NCI-H510A treated with DMSO at 0.1 percent for 48 hours (cell line): ENCODE measurements at regions not wholly inside any gene's neighbourhood (a gene's known extent, or its start where the extent isn't known, plus 50 kb on each side); places are given as distances from the start of the nearest gene placed in this dataset.

Experiments
- DNase-seq: peaks from one replicate; lab custom pipeline; 2025; lab: John Stamatoyannopoulos, UW

- DNase-seq, result no peak
Measured at GRCh38 chr3:194805546-194805945, 119.9 kb downstream of the FAM43A start.

- DNase-seq, result no peak
Measured at GRCh38 chr3:194806991-194807630, 121.4 kb downstream of the FAM43A start.

GRCh38 chr3:194808640-194809097 lies 123.0 kb downstream of the FAM43A start:
- no peak for DNase-seq

GRCh38 chr3:194809382-194809781 lies 123.7 kb downstream of the FAM43A start:
- DNase-seq, result no peak

- DNase-seq, result no peak
Measured at GRCh38 chr3:194810076-194810475, 124.4 kb downstream of the FAM43A start.

- DNase-seq, result no peak
Measured at GRCh38 chr3:194811118-194811517, 125.4 kb downstream of the FAM43A start.

- DNase-seq, result no peak
Measured at GRCh38 chr3:194812176-194812575, 126.5 kb downstream of the FAM43A start.

GRCh38 chr3:194814878-194815357 lies 129.2 kb downstream of the FAM43A start:
- DNase-seq, result no peak

GRCh38 chr3:194816748-194817591 lies 131.3 kb downstream of the FAM43A start:
- no peak for DNase-seq

GRCh38 chr3:194817592-194817930 lies 131.9 kb downstream of the FAM43A start:
- no peak for DNase-seq

- DNase-seq, result no peak
Measured at GRCh38 chr3:194817936-194818335, 132.3 kb downstream of the FAM43A start.

- DNase-seq, result no peak
Measured at GRCh38 chr3:194824100-194824499, 138.4 kb downstream of the FAM43A start.

GRCh38 chr3:194824701-194825111 lies 139.0 kb downstream of the FAM43A start:
- DNase-seq, result no peak

GRCh38 chr3:194826594-194826993 lies 140.9 kb downstream of the FAM43A start:
- no peak for DNase-seq

- DNase-seq, result no peak
Measured at GRCh38 chr3:194827486-194827885, 141.8 kb downstream of the FAM43A start.

GRCh38 chr3:194828116-194828515 lies 142.4 kb downstream of the FAM43A start:
- DNase-seq, result no peak

- DNase-seq, result no peak
Measured at GRCh38 chr3:194828926-194829325, 143.2 kb downstream of the FAM43A start.

- DNase-seq, result no peak
Measured at GRCh38 chr3:194830401-194830800, 144.7 kb downstream of the FAM43A start.

- no peak for DNase-seq
Measured at GRCh38 chr3:194830978-194831377, 145.3 kb downstream of the FAM43A start.

- no peak for DNase-seq
Measured at GRCh38 chr3:194832346-194833104, 146.8 kb downstream of the FAM43A start.

GRCh38 chr3:194833114-194833910 lies 147.6 kb downstream of the FAM43A start:
- no peak for DNase-seq

- DNase-seq, result no peak
Measured at GRCh38 chr3:194836661-194837060, 151.0 kb downstream of the FAM43A start.
